ENCODE measurements at regions not wholly inside any gene's neighbourhood (a gene's known extent, or its start where the extent isn't known, plus 50 kb on each side); places are given as distances from the start of the nearest gene placed in this dataset.
A peak's percentile ranks its signal among the peaks of the same experiment; 100 is the strongest.

DNA sequence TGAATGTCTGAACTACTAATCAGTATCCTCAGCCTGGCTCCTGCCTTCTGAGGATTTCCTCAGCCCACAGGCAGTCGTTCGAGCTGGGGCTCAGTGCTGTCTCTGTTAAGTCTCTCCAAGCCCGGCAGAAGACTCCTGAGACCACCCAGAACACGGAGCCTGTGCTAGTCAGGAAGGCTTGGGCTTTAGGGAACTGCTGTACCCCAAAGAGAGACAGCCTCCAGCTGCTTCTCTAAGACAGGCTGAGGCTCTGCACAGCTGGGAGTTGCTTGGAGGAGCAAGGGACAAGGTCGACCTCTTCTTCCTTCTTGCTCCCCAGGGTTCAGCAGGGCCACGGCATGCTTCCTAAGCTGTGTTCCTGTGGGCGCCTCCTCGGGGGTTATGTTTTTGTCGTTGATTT, 283.4 kb upstream of the MYT1L start:
- Histone ChIP-seq H3K4me1 (peaks cover 4% of the 10 kb centered on the region), H3K9me3 (no peaks in the 10 kb centered on the region), H3K4me3 (no peak overlapping the region), H3K36me3 (replicated peaks in 1 of 2; ENCODE audit: insufficient read depth in 1 of 2, low read depth in 2 of 2) (no peaks in the 10 kb centered on the region), H3K27ac (no peak overlapping the region), H3K27me3 (no peaks in the 10 kb centered on the region)
- WGBS, 2 donors, result 58 to 79% methylated on average over 7 to 9 of the region's 9 CpGs
- ATAC-seq (no peak), DNase-seq (no peak)
- TF ChIP-seq, protein P1, sequence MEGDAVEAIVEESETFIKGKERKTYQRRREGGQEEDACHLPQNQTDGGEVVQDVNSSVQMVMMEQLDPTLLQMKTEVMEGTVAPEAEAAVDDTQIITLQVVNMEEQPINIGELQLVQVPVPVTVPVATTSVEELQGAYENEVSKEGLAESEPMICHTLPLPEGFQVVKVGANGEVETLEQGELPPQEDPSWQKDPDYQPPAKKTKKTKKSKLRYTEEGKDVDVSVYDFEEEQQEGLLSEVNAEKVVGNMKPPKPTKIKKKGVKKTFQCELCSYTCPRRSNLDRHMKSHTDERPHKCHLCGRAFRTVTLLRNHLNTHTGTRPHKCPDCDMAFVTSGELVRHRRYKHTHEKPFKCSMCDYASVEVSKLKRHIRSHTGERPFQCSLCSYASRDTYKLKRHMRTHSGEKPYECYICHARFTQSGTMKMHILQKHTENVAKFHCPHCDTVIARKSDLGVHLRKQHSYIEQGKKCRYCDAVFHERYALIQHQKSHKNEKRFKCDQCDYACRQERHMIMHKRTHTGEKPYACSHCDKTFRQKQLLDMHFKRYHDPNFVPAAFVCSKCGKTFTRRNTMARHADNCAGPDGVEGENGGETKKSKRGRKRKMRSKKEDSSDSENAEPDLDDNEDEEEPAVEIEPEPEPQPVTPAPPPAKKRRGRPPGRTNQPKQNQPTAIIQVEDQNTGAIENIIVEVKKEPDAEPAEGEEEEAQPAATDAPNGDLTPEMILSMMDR (IDR thresholded peaks at IDR 0.05), result no peak
- intact Hi-C loops (cut with DNase I), result no loop called here

DNA sequence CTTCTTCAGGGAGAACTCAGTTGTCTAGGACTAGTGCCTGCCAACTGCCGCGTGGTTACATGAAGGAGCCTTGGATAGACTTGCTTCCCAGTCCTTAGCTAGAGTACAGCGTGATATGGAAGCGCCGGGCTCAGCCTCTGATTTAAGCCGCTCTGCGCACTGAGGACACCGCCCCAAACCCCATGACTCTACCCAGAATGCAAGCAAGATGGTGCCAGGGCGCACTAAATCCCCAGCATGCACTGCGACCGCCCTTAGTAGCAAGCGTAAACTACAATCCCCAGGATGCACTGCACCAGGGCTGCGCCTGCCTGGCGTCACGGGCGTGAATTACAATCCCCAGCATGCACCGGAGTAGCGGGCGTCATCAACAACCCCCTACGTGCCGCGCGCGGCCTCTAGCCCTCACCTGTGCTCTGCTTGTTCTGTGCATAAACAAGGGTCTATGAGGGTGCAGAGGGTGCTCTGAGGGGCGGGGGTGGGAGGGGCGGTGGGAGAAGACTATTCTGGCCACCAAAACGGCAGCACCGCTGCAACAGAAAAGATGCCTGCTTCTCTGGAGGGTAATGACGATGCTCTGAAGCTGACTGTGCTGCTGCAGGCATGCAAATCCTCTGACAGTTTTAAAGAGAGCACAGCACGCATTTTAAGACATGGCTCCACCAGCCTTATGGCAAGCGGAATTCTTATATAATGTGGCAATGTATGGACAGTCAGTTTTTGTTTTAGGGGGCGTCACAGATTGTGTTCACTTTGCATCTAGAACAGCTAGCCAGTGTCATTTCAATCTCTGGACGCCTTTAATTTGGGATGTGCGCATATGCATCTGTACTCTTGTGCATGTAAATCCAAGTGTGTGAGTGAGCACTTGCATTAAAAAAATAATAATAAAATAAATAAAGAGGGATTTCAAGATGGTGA, 282.5 kb upstream of the MYT1L start:
- WGBS, 2 donors, result 12 to 35% methylated on average over 12 to 34 of the region's 34 CpGs
- Histone ChIP-seq H3K27ac (peak overlapping the region in 2 of 4 donors; percentile 38 to 60), H3K4me3 (peak overlapping the region in 1 of 2 donors; percentile 6)

DNA sequence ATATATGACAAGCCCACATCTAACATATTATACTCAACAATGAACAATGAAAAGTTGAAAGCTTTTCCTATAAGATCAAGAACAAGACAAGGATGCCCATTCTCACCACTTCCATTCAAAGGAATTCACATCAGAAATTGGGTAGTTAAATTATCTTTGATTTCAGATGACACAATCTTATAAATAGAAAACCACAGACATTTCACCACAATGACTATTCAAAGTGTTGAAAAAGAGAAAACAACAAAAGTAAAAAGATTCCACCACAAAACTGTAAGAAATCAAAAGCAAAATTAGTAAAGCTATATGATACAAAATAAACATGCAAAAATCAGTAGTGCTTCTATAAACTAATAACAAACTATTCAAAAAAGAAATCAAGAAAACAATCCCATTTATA, 279.7 kb upstream of the MYT1L start:
- Histone ChIP-seq H3K4me3 (no peak overlapping the region), H3K27me3 (no peaks in the 10 kb centered on the region), H3K27ac (no peak overlapping the region), H3K9me3 (no peaks in the 10 kb centered on the region), H3K36me3 (replicated peaks in 1 of 2; ENCODE audit: insufficient read depth in 1 of 2, low read depth in 2 of 2) (no peaks in the 10 kb centered on the region), H3K4me1 (peaks cover 4% of the 10 kb centered on the region)
- no peak for DNase-seq
- TF ChIP-seq, protein P1 (IDR thresholded peaks at IDR 0.05), result no peak
- no peak for TF ChIP-seq POLR2A (IDR thresholded peaks at IDR 0.05)
- ATAC-seq, result no peak
- intact Hi-C loops (cut with DNase I), result no loop called here

More for the DNA sequence above, 282.5 kb upstream of the MYT1L start:
- intact Hi-C loops (cut with DNase I), result no loop called here
- DNase-seq (peak; percentile 93 to 96 (median 94)), ATAC-seq (peak; percentile 100)
- H3K36me3 ChIP-seq (replicated peaks in 1 of 2; ENCODE audit: insufficient read depth in 1 of 2, low read depth in 2 of 2), result no peaks in the 10 kb centered on the region
- peaks cover 4% of the 10 kb centered on the region for H3K4me1 ChIP-seq
- TF ChIP-seq, protein P1 (IDR thresholded peaks at IDR 0.05), result peak in 4 of 7 experiments; percentile 7 to 31 (median 10)
- TF ChIP-seq POLR2A (IDR thresholded peaks at IDR 0.05), result peak in 2 of 3 donors; percentile 44 to 58
- no peaks in the 10 kb centered on the region for H3K27me3 ChIP-seq
- H3K9me3 ChIP-seq, result no peaks in the 10 kb centered on the region

DNA sequence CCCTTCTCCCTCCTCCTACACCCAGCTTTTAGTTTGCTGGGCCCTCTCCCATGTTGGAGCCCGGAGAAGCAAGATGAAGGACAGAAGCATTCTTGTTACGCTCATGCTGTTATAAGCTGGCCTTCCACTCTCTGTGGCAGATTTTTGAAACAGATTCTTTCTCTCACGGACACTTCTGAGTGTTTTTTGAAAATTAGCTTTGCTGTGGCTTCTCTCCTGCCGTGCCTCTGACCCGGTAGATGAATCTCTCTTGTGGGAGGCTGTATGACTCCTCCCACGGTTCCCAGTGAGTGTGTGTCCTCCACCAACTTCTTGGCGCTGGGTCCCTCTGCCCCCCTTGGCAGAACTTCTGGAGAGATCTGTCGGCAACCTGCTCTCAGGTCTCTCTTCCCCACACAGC, 269.3 kb upstream of the MYT1L start:
- Histone ChIP-seq H3K27me3 (no peaks in the 10 kb centered on the region), H3K4me1 (no peaks in the 10 kb centered on the region), H3K36me3 (replicated peaks in 1 of 2; ENCODE audit: insufficient read depth in 1 of 2, low read depth in 2 of 2) (no peaks in the 10 kb centered on the region), H3K9me3 (no peaks in the 10 kb centered on the region), H3K27ac (no peak overlapping the region), H3K4me3 (no peak overlapping the region)
- 39 to 44% methylated on average over 8 of the region's 8 CpGs for WGBS, 2 donors
- ATAC-seq (no peak), DNase-seq (no peak)
- TF ChIP-seq, protein P1 (IDR thresholded peaks at IDR 0.05), result no peak
- no peak for TF ChIP-seq POLR2A (IDR thresholded peaks at IDR 0.05)
- intact Hi-C loops (cut with DNase I), result no loop called here

All from body of pancreas (tissue), 4 donors.